Right lung (tissue), 2 donors: ENCODE measurements at regions not wholly inside any gene's neighbourhood (a gene's known extent, or its start where the extent isn't known, plus 50 kb on each side); places are given as distances from the start of the nearest gene placed in this dataset.

Source experiments
- DNase-seq, 2 donors: peaks; one replicate each; pipeline ENCODE4 v3.0.0-alpha.2; 2013

DNA sequence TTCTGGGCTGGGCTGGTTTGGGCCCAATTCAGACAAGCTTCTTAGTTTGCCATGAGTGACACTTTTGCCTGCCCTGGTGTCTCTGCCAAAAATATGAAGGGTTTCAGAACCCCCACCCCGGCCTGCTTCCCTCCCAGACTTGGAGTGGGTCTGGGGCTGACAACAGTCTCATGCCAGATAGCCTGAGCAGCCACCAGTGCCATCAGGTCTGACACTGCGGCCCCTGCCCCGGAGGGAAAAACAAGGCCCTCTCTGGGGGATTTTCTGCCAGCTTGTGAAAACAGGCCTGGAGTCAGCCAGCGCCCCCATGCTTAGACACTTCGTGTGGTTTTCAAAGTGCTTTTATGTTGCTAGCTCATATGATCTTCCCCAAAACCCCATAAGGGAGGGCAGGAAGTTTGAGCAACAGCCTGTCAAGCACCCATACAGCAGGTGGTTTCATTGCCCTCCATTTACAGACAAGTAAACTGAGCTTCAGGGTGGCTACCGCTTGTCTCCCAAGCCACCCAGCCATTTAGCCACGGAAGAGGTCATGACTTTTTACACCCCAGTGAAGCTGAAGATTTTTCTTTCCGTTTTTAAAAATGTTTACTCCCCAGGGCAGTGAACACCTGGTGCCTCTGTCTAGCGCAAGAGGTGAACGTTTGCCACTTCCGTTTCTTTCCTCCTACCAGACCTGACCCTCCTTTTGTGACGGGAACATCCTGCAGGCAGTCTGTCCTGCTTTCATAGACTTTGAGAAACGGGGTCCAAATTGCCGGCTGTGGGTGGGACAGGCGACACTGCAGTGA, 300.6 kb downstream of the SEC14L1 start:
- DNase-seq = no peak

DNA sequence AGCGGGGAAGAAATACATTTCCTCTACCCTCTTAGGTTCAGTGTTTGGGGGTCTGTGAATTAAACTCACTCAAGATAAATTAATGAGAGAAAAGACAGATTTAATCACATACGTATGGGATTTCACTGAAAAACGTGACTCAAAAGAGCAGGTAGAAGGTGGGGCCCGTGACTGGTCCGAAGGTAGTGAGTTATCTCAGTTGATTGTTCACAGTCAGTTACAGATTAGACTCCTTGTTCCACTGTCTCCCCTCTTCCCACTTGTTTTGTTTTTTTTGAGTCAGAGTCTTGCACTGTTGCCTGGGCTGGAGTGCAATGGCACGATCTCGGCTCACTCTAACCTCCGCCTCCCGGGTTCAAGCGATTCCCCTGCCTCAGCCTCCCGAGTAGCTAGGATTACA, 301.2 kb downstream of the SEC14L1 start:
- DNase-seq = no peak

DNA sequence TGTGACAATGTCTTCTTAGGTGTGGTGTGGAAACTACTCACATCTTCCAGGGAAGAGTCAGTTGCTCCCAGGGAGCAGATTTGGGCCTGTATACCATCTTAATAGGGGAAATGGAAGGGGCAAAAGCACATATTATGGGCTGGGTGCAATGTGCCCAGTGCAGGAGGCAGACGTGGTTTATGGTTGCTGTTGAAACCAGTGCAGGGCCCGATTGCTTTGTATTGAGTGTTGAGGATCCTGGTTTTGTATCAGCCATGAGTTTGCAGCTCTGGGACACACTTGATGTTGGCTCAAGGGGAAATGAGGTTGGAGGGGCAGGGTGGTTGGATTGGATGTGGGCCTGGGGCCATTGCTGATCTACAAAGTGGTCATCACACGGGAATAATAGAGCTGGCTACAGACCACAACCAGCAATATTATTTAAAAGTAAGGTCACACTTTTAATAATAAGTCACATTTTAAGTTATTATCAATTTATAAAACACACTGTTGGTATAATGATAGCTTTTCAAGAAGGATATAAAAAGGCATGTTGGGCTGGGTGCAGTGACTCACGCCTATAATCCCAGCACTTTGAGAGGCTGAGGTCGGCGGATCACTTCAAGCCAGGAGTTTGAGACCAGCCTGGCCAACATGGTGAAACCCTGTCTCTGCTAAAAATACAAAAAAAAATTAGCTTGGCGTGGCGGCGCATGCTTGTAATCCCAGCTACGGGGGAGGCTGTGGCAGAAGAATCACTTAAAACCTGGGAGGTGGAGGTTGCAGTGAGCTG, 302.4 kb downstream of the SEC14L1 start:
- DNase-seq = no peak

DNA sequence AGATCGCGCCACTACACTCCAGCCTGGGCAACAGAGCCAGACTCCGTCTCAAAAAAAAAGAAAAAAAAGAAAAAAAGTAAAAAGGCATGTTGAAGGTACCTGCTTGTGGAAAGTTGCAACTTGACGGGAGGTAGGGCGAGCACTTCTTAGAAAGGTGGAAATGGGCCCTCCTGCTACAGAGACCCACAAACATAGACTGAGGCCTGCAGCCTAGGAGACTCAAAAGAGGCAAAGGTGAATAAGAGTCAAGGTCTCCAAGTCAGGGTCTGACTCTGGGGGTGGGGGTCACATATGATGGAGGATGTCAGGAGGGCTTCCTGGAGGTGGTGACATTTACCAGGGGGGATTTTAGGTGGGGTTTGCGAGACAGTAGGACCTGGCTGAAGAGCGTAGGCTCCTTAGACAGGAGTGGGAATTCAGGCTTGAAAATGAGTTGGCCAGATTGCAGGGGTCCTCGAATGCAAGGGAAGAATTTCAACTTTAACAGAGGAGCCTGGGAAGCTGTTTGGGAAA, 303.0 kb downstream of the SEC14L1 start:
- no peak for DNase-seq

DNA sequence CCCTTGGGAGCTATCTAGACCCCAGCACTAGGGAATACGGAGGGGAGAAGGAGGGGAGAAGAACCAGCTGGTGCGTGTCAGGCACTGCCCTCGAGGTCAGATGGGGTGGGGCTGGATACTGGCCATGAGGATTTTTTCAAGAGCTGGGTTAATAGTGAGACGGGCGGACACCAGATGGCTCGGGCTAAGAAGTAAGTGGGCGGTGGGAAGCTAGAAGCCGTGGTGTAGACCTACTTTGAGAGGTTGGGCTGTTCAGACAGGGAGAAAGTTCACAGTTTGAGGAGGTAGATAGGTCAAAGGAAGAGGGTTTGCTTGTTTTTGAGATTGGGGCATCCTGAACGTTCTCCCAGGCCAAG, 303.8 kb downstream of the SEC14L1 start:
- peak; percentile 86 to 88 for DNase-seq

DNA sequence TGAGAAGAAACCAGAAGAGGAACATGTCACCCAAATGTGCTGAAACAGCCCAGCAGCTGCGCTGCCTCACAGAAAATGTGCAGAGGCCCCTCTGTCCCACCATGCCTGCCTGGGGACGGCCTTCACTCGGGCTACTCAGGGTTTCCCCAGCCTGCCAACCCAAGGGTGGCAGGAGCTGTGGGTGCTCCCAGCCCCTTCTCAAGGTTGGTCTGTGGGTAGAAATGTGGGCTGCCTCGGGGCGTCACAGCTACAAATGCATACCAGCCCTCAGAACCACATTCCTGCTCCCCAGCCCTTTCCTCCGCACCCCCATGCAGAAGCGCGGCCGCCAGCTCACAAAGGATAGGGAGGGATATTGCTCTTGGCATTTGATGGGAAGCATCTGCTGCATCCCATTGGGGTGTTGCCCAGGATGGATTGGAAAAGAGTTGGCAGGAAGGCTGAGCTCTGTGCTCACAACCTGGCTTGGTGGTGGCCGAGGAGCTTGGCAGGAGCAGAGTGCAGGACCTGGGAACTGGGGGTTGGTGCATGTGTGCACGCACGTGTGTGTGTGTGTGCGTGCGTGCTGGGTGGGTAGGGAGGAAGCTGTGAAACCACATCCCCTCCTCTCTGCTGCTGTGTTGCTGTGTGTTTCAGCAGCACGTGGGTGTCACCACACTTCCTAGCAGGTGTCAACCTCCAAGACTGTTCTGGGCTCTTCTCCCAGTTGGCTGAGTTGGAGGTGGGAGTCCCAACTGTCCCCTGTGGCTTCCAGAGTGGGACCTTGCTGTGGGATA, 304.4 kb downstream of the SEC14L1 start:
- DNase-seq = no peak

DNA sequence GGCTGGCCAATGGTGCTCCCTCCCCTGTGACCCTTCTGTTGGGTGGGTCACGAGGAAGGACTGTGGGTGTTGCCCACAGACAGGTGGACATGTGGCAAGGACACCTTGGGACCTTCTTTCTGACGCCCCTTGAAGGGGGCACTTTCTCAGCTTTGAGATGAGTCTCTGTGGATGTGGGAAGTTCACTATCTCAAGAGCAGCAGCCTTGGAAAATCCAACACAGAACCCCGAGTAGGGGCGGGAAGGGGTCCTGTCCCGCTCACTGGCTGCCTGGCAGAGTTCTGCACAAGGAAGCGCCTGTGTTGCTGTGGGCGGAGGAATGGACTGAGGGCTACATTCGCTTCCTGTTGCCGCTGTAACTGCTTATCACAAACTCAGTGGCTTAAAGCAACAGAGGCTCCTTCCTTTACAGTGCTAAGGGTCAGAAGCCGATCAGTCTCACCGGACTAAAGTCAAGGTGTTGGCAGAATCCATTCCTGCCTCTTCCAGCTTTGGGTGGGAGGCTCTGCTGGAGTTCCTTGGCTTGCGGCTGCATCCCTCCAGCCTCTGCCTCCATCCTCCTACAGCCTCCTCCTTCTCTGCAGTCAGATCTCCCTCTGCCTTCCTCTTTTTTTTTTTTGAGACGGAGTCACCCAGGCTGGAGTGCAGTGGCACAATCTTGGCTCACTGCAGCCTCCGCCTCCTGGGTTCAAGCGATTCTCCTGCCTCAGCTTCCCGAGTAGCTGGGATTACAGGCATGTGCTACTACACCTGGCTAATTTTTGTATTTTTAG, 305.2 kb downstream of the SEC14L1 start:
- DNase-seq = no peak

DNA sequence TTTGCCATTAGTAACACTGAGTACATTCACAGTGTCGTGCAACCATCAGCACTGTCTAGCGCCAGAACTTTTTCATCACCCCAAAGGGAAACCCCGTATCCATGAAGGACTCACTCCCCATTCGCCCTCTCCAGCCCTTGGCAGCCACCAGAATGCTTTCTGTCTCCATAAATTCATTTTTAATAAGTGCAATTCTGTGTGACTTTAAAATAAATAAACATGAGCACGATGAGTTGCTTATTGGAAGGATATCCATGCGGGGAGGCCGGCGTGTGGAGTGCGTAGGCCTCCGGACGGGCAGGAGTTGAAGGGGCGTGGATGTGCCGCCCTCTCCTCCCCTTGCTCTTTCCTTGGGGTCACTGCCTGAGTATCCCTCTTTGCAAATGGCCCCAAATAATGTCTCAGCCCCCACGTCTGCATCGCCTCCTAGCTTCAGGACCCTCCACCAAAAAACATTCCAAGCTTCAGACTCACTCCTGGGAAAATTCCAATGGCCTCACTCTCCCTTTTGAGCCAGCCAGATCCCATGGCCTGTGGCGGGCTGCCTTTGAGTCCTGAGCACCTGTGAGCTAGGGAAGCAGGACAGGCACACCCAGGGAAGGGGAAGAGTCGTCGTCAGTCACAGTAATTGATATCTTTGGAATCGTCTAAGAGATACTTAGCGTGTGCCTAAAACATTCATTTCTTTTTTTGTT, 306.3 kb downstream of the SEC14L1 start:
- no peak for DNase-seq

DNA sequence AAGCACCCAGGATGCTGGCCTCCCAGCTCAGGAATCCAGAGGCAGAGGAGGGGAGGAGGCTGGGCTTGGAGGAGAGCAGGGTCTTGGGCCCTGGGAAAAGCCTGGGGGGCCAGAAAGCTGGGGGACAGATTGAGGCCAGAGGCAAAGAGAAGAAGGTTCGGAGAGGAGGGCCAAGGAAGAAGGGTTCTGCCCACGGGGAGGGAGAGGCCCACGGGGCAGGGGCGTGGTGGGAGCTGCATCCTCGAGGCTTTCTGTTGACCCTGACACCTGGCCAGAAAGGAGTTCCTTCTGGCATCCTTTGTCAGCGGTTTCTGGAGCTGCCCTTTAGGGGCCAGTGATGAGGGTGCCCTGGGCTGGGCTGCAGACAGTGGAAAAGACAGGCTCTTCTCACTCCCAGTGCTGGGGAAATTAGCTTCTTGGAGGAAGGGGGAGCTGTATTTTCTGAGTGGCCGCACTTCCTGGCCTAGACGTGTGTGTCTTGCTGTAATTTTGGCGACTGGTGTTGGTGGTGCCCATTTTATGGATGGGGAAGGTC, 308.7 kb downstream of the SEC14L1 start:
- DNase-seq = no peak

DNA sequence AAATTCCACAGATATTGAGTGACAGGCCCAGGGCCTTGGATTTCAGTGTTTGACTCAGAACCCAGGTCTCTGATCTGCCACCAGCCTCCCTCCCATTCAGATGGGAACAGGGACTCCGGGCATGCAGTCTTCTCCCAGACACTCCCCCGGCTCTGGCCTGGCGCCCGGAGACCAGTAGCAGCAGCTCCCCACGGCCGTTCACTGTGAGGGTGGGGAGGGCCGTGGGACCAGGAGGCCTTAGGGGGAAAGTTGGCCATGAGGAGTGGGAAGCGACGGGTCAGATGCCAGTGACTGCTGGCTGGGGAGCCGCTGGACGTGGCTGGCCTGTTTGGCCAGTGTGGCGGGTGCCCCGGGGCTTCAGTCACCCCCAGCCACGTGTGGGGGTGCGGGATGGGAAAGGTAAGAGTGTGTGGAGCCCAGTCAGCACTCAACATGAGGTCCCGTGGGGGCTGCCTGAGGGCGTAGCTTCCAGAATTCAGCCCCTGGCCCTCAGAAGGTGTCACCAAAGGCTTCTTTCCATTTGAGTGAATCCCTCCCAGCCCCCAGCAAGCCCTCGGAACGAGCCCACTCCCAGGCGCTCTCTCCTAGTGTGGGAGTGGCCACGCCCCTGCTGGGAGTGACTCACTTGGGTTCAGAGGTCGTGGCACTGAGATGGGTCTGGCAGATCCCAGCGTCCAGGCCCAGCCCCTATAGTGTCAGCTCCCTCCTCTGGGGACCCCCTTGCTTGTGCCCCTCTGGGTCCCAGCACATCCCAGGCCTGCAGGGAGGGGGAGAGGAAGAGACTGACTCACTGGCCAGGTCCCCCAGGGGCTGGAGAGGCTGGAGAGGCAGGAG, 309.4 kb downstream of the SEC14L1 start:
- no peak for DNase-seq

DNA sequence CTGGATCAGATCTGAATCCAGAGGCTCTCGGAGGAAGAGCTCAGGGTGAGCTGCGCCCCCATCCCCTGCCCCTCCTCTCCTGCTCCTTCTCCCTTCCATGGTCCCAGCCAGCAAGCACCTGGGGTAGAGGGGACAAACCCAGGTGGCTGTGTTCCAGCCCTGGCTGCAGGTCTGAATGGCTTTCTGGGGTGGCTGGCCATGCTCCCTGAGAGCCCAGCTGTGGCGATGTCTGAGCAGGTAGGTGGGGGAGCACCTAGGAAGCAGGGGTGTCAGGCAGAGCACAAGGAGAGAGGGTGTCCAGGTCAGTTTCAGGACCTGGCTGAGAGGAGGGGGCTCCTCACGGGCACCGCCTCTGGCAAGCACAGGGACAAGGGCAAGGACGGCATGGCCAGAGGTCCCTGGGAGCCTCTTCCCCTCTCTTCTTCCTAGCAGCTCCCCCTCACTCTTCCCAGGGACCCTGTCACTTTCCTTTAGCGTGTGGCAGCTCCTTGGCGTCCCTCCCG, 310.0 kb downstream of the SEC14L1 start:
- no peak for DNase-seq

DNA sequence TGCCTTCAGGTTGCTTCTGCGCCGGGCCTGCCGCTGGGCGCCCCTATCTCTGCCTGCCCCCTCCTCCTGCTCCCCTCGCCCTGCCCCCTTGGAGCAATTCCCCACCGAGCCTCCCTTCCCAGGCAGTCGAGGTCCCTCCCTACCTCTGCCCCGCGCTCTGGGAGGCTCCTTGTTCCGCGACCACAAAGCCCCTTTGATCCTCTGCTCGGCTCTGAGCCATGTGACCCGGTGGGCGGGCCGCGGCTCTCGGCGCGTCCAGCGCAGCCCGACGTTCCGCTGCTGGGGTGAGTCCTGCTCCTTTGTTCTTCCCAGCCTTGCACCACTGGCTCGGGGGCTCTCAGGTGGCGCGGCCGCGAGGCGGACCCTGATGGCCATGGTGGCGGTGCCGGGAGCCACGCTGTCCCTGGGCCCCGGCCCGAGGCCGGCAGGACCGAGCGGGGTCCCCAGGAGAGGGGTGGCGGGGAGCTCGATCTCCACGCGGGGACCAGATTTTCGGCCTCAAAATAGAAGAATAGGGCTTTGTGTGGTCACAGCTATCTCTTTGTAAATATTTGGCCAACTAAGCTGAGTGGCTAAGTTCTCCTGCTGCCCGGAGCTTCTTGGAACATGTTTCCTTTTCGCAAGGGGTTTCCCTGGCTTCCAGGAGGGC, 310.6 kb downstream of the SEC14L1 start:
- DNase-seq = peak; percentile 75 to 80

DNA sequence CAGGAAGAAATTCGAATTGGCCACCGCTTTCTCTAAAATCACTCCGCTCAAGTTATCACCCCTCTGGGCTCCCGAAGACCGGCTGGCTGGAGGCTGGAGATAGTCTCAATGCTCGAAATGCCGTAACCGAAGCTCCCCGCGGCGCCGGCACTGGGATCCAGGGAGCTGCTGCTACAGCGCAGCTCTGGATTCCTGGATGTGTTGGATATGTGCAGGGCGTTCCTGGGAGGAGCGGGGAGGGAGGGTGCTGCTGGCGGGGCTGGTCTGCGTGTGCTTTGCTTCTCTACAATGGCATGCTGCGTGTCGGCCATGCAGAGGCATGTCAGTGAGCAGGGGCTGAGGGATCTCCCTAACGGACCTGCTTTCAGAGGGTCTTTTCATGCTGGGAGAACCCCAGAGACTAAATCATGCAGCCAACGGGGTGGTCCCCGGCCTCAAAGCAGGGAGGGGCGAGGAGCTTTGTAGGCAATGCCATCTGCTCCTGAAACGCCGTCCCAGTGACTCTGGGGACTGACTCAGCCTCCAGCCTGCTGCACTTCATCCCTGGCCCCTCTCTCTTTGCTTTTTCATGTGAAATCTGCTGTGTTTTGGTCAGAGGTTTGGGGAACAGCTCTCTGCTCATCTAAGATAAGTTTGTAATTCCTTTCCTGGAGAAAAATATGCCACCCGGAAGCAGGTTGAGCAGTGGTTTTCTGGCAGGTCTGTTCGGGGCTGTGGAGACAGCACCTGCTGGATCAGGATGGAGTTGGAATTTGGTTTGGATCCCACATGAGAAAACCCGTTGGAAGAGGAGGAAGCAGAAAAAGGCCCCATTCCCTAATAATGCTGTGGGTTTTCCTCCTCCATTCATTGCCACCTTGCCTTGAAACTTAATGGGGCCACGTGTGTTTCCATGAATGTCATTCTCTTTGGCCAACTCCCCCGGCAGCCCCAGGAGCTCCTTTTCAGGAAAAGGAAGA, 311.4 kb downstream of the SEC14L1 start:
- no peak for DNase-seq

DNA sequence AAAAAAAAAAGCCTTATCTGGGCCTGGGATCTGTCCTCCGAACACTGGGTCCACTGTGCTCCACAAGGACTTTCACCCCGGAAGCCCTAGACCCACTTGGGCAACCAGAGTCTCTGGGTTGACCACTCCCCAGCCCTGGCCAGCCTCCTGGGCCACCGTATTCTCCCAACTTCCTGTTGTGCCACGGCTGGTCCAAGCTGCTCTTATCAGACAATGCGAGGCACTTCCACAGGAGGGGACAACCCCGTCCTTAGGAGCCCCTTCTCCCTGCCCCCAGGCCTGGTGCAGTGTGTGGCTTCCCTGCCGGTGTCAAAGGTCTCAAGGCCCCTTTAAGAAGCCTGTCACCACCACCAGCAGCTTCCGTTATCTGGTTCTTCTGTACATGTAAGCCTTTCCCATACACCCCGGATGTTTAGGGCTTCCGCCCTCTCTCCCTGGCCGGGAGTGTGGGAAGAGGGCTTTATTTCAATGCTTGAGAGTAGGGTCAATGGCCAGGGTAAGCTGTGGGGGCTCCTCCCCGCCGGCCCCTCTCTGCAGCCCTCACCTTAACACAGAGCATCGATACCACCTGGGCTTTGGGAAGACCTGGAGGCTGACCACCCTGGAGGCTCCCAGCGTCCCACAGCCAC, 313.0 kb downstream of the SEC14L1 start:
- DNase-seq = no peak

DNA sequence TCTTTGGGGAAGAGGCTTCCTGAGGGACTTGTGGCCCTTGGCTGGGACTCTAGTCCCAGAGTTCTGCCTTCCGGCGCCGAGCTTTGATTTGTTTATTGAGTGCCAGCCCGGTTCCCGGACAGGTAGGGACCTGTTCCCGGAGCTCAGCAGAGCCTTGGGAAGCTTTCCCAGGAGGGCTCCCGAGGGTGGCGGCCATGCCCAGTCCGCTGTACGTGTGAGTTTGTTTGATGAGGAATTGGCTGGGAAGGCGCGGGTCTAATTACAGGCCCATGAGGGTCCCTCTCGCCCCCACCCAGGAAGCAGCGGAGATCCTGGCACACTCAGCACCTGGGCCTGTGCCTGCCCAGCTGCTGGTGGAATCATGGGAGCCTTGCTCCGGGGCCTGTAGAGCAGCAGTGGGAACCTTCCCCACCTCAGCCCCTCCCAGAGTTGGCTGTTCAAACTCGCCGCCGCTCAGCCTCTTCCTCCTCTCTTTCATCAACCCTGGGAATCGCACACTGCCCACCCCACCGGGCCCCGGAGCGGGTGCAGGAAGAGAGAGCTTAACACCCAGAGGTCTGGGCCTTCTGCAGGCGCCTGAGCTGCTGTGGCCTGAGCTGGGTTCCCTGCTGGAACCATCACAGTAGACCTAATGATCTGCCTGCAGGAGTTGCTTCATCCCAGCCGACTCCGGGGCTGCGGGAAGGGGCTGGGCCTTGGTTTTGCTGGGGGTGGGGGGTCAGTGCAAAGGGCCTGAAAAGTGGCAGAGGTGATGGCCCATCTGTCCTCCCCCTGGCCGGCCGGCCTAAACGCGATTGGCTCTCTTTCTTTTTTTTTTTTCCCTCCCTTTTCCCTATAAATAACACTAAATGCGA, 313.7 kb downstream of the SEC14L1 start:
- DNase-seq = no peak
